Coronary artery (tissue), 2 donors: ENCODE measurements at regions not wholly inside any gene's neighbourhood (a gene's known extent, or its start where the extent isn't known, plus 50 kb on each side); places are given as distances from the start of the nearest gene placed in this dataset.

Experiments
- DNase-seq: peaks from one replicate; pipeline ENCODE4 v3.0.0-alpha.2; 2017; ENCODE audit warnings: low spot score
- H3K27ac ChIP-seq, 2 donors: fragments of 200-600 bp; sonication (generic); one replicate each; pipeline ENCODE4 v1.5.1; 2016 to 2019
- H3K4me3 ChIP-seq: fragments of 200-600 bp; sonication (generic); 2 replicates; pipeline ENCODE4 v1.5.1; 2016; ENCODE audit warnings: mild to moderate bottlenecking, moderate library complexity
- CTCF ChIP-seq: fragments of 200-600 bp; sonication (generic); IDR thresholded peaks from one replicate; pipeline ENCODE4 v1.5.1; 2019; ENCODE audit warnings: antibody characterized with exemption

- no peak overlapping the region for H3K27ac ChIP-seq
- TF ChIP-seq CTCF: no peak
- no peak for DNase-seq
- H3K4me3 ChIP-seq: no peak overlapping the region
Observed at GRCh38 chr4:18813055-18813454, 791.5 kb upstream of the LCORL start.

- DNase-seq: no peak
- no peak for TF ChIP-seq CTCF
Observed at GRCh38 chr4:18803781-18804180, 782.2 kb upstream of the LCORL start.

GRCh38 chr4:18798123-18798522 is 776.6 kb upstream of the LCORL start:
- DNase-seq: no peak
- TF ChIP-seq CTCF: no peak
- Histone ChIP-seq H3K27ac (no peak overlapping the region), H3K4me3 (no peak overlapping the region)

More at GRCh38 chr4:18803781-18804180, 782.2 kb upstream of the LCORL start:
- Histone ChIP-seq H3K27ac (no peak overlapping the region), H3K4me3 (no peak overlapping the region)

GRCh38 chr4:18795794-18796193 is 774.2 kb upstream of the LCORL start:
- DNase-seq: no peak
- no peak overlapping the region for H3K27ac ChIP-seq
- no peak for TF ChIP-seq CTCF
- H3K4me3 ChIP-seq: no peak overlapping the region

GRCh38 chr4:18777190-18777930 is 755.8 kb upstream of the LCORL start:
- Histone ChIP-seq H3K4me3 (no peak overlapping the region), H3K27ac (no peak overlapping the region)
- no peak for DNase-seq
- TF ChIP-seq CTCF: no peak

- no peak overlapping the region for H3K4me3 ChIP-seq
- H3K27ac ChIP-seq: no peak overlapping the region
- TF ChIP-seq CTCF: no peak
- no peak for DNase-seq
Observed at GRCh38 chr4:18767921-18768320, 746.4 kb upstream of the LCORL start.

- TF ChIP-seq CTCF: no peak
- no peak overlapping the region for H3K27ac ChIP-seq
- H3K4me3 ChIP-seq: no peak overlapping the region
- DNase-seq: no peak
Observed at GRCh38 chr4:18756671-18757070, 735.1 kb upstream of the LCORL start.
